NK-92 (cell line): ENCODE measurements at regions not wholly inside any gene's neighbourhood (a gene's known extent, or its start where the extent isn't known, plus 50 kb on each side); places are given as distances from the start of the nearest gene placed in this dataset.

Experiments used
- DNase-seq: peaks from one replicate; lab custom pipeline; 2025; ENCODE audit not compliant: unreplicated experiment; lab: John Stamatoyannopoulos, UW

DNA sequence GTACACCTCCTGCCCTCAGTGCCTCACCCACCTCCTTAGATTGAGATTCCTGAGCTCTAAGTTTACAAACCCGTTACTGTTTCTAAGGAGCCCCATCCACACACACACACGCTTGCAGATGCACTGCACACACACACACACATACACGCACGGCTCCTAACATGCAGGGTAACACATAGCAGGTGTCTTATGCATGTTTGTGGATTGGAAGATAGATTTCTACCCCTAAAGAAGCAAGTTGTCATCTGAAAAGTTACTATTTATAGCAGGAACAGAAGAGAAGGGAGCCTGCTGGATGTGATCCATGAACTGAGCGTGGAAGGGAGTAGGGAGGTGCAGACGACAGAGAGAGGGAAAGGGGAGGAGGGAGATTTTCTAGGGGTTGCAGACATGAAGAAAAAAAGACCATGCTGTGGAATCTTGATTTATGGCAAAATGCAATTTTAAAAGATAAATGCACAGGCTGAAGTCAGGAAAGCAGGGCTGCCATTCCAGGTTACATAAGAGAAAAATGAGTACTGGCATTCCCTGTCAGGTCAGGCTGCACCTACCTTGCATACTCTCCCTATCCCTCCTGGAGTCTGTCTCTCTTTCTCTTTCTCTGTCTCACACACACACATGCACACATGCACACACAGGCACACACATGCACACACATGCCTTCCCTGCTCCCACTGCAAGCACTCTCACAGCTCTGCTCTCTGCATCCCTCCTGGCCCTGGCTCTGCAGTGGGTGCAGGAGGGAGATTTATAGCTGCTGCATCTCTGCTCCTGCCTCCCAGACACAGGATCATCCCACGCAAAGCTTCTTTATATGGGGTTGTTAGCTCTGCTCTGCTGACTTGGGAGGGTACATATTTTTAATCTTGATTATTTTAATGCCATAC lies 192.6 kb upstream of the MYT1L start:
- no peak for DNase-seq

GRCh38 chr2:2520401-2520811 lies 189.3 kb upstream of the MYT1L start:
- no peak for DNase-seq

DNA sequence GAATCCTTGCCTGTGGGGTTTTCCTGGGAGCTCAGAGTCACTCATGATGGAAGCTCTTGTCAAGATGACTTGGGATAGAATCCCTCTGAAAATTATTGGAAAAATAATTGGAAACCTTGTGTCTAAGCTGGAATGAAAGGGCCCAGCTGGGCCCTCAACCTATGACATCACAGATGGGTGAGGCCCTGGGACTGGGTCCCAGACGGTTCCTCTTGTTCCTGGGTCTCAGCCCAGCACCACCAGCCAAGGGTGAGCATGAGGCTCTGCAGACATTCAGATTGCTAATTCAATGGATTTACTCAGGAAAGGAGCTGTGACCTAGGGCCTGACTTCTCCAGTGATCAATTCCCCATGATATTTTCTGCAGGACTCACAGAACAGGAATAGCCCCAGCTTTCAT lies 188.3 kb upstream of the MYT1L start:
- DNase-seq, result no peak

GRCh38 chr2:2517399-2517798 lies 186.3 kb upstream of the MYT1L start:
- no peak for DNase-seq

DNA sequence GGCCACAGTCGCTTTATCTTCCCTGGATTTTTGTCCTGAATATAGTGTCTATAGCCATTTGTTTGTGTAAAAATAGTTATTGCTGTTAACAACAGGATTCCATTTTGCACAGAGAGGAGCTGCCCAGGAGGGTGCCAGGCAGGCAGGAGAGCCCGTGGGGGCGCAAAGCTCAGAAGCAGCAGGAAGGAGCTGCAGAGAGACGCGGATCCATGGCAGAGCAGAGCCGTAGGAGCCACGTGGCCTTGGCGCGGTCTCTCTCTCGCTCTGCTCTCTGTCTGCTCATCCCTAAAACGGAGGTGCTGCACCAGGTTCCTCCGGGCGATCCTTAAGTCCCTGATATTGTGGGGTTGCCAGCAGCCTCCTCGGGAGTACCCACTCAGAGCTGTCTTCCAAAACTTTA lies 185.3 kb upstream of the MYT1L start:
- no peak for DNase-seq

DNA sequence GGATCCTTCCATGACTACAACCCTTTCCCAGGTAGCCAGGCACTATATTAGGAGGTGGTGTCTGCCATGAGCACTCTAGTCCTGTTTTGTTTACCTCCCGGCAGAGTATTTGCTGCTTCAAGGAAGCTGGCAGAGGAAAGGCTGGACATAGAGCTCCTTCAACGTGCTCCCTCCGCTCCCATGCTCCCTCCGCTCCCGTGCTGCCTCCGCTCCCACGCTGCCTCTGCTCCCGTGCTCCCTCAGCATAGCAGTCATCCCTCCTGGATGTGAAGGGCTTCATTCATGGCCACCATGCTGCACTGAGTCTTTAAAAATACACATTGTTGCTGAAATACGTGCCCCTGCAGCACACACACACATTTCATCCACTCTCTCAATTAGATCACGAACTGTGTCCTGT lies 181.9 kb upstream of the MYT1L start:
- DNase-seq, result no peak

- DNase-seq, result no peak
These were observed 176.4 kb upstream of the MYT1L start for GRCh38 chr2:2507417-2507997.

GRCh38 chr2:2506536-2506935 lies 175.5 kb upstream of the MYT1L start:
- DNase-seq, result no peak

DNA sequence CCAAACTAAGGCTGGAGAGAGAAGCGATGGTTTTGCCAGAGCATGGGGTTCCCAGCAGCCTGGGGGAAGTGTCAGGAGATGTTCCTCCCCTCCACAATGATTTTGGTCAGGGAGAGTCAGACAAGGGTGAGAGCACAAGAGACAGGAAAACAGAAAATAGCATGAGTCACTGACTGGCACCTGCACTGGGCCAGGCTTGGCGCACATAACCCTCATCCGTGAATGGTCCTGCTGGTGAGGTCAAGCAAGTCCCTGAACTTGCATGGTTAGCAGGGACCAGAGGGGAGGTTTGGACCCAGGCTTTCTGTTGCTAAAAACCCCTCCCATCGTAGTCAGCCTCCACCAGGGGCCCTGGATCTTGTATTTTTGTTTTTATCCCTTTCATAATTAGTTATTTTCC lies 174.5 kb upstream of the MYT1L start:
- no peak for DNase-seq

- no peak for DNase-seq
These were observed 172.9 kb upstream of the MYT1L start for GRCh38 chr2:2503864-2504418.

GRCh38 chr2:2502201-2502549 lies 171.1 kb upstream of the MYT1L start:
- DNase-seq, result no peak

- no peak for DNase-seq
These were observed 170.6 kb upstream of the MYT1L start for GRCh38 chr2:2501454-2502200.

- DNase-seq, result no peak
These were observed 164.5 kb upstream of the MYT1L start for GRCh38 chr2:2495606-2496005.

GRCh38 chr2:2493496-2493895 lies 162.4 kb upstream of the MYT1L start:
- DNase-seq, result no peak

DNA sequence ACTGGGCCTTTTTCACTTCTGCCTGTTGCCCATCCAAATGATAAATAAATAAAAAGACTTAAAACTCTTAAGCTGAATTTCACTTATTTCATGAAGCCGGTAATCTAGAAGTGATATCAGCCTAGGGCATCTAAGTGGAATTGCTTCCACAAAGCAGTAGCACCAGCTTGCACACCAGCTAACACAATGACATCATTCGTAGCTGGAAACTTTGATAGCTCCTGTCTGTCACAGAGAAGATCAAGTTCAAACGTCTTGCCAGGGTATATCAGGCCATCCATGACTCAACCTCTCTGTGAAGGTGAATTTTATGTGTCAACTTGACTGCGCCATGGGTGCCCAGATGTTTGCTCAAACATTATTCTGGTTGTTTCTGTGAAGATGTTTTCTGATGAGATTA lies 161.7 kb upstream of the MYT1L start:
- no peak for DNase-seq

- no peak for DNase-seq
These were observed 160.9 kb upstream of the MYT1L start for GRCh38 chr2:2491964-2492363.

DNA sequence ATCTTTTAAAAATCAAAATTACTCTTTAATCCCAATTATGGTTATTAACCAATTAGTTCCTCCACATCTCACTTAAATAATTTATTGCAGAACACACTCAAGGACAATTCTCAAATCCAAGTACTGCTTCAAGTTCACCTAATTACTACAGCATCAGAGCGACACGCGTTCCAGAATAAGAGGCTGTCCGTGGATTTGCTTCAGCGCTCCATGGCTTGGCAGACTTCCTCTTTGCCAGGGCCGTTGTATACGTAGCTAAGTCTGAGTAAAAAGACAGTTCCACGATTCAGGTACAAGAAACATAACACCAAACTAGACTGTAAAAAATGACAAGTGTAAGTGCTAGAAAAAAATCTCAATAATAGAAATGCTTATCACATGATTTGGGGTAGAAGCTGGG lies 153.2 kb upstream of the MYT1L start:
- DNase-seq, result no peak

GRCh38 chr2:2482851-2483250 lies 151.8 kb upstream of the MYT1L start:
- no peak for DNase-seq

DNA sequence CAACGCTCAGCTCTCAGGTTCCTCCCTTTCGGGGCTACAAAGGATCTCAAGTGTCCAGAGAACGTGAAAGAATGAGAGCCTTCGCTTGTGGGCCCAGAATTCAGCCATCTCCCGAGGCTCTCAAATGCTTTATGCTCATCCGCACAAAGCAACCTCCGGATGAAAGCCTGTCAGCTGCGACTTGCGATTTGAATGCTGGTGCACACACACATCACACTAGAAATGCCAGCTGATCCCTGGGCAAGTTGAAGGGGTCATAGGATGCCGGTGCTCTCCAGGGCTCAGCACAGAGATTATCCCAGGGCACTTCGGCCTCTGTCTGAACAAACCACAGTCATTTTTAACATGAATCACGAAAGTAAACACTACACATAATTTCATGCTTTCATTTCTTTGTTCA lies 141.8 kb upstream of the MYT1L start:
- DNase-seq, result no peak

GRCh38 chr2:2472044-2472443 lies 141.0 kb upstream of the MYT1L start:
- no peak for DNase-seq

- no peak for DNase-seq
These were observed 135.5 kb upstream of the MYT1L start for GRCh38 chr2:2466534-2466933.

GRCh38 chr2:2464643-2465042 lies 133.6 kb upstream of the MYT1L start:
- no peak for DNase-seq
